Fibroblast of lung (primary cell): ENCODE measurements at regions not wholly inside any gene's neighbourhood (a gene's known extent, or its start where the extent isn't known, plus 50 kb on each side); places are given as distances from the start of the nearest gene placed in this dataset.

ENCODE experiments used
- DNase-seq, 2 donors: peaks; one replicate each; pipeline versions ENCODE4 v3.0.0 to v3.0.0-alpha.2; 2010; ENCODE audit warnings: low read depth in 2 of 2
- H2AFZ ChIP-seq: 2 replicates; pipeline ENCODE4 v1.5.1; 2012; ENCODE audit warnings: low read length, control low read depth, inconsistent platforms
- H3K27ac ChIP-seq: 2 replicates; pipeline ENCODE4 v1.5.1; 2011; ENCODE audit warnings: low read length, control low read depth; ENCODE audit not compliant: insufficient read depth
- H3K27me3 ChIP-seq: 2 replicates; pipeline ENCODE4 v1.5.1; 2011; ENCODE audit warnings: mild to moderate bottlenecking, low read length; ENCODE audit not compliant: control insufficient read depth, insufficient read depth
- H3K36me3 ChIP-seq: 2 replicates; pipeline ENCODE4 v1.5.1; 2011; ENCODE audit warnings: low read length; ENCODE audit not compliant: control insufficient read depth, insufficient read depth
- H3K4me1 ChIP-seq: 2 replicates; pipeline ENCODE4 v1.5.1; 2011; ENCODE audit warnings: low read length; ENCODE audit not compliant: control insufficient read depth, insufficient read depth; ENCODE audit errors: extremely low read depth
- H3K4me2 ChIP-seq: 2 replicates; pipeline ENCODE4 v1.5.1; 2011; ENCODE audit warnings: low read length, control low read depth; ENCODE audit not compliant: insufficient read depth; ENCODE audit errors: extremely low read depth
- H3K4me3 ChIP-seq, 4 experiments: fragments of 200-600 bp in 1 of 4; sonication (generic) in 1 of 4; replicated peaks in 1 of 4; 2 replicates each; pipeline ENCODE4 v1.5.1; 2011 to 2016; ENCODE audit warnings: low read length in 4 of 4, low read depth in 3 of 4, mild to moderate bottlenecking in 3 of 4, control low read depth in 2 of 4, inconsistent platforms in 1 of 4, mixed read lengths in 1 of 4; ENCODE audit not compliant: insufficient read depth in 1 of 4; ENCODE audit errors: control extremely low read depth in 1 of 4
- H3K79me2 ChIP-seq: 2 replicates; pipeline ENCODE4 v1.5.1; 2012; ENCODE audit warnings: mild to moderate bottlenecking, low read length, inconsistent platforms; ENCODE audit not compliant: control insufficient read depth, insufficient read depth
- H3K9ac ChIP-seq: 2 replicates; pipeline ENCODE4 v1.5.1; 2011; ENCODE audit warnings: mild to moderate bottlenecking, low read length, control low read depth; ENCODE audit not compliant: insufficient read depth
- H3K9me3 ChIP-seq: 2 replicates; pipeline ENCODE4 v1.5.1; 2012; ENCODE audit warnings: low read depth, low read length; ENCODE audit not compliant: control insufficient read depth, insufficient read depth
- H4K20me1 ChIP-seq: 2 replicates; pipeline ENCODE4 v1.5.1; 2011; ENCODE audit warnings: low read length; ENCODE audit not compliant: control insufficient read depth, insufficient read depth; ENCODE audit errors: extremely low read depth
- CTCF ChIP-seq, 2 donors: IDR thresholded peaks in 1 of 2; conservative IDR thresholded peaks in 1 of 2; 1 replicate in 1 of 2; 2 replicates in 1 of 2; pipeline ENCODE4 v1.5.1; 2011 to 2012; ENCODE audit warnings: low read length in 2 of 2, control low read depth in 1 of 2, inconsistent platforms in 1 of 2, low read depth in 1 of 2, mild to moderate bottlenecking in 1 of 2
- EZH2 ChIP-seq: IDR thresholded peaks from 2 replicates; pipeline ENCODE4 v1.5.1; 2012; ENCODE audit warnings: low read length, control low read depth, mild to moderate bottlenecking; ENCODE audit errors: missing control alignments

GRCh38 chr6:160912411-160912810 is 79.2 kb upstream of the MAP3K4 start:
- no peaks in the 10 kb centered on the region for H3K27me3 ChIP-seq
- TF ChIP-seq EZH2 = no peak
- no peak for TF ChIP-seq CTCF (conservative IDR thresholded peaks at IDR 0.05 in 1 of 2, IDR thresholded peaks at IDR 0.05 in 1 of 2; ENCODE audit: low read depth in 1 of 2, low read length in 2 of 2)
- no peak overlapping the region for H3K27ac ChIP-seq
- no peak for DNase-seq
- H3K4me3 ChIP-seq = no peak overlapping the region
- H3K4me2 ChIP-seq = no peak overlapping the region
- no peaks in the 10 kb centered on the region for H3K36me3 ChIP-seq
- no peak overlapping the region for H2AFZ ChIP-seq
- no peaks in the 10 kb centered on the region for H3K9me3 ChIP-seq
- H4K20me1 ChIP-seq = no peaks in the 10 kb centered on the region
- no peaks in the 10 kb centered on the region for H3K4me1 ChIP-seq
- no peak overlapping the region for H3K9ac ChIP-seq
- H3K79me2 ChIP-seq = no peaks in the 10 kb centered on the region

GRCh38 chr6:160917572-160917971 is 74.0 kb upstream of the MAP3K4 start:
- H4K20me1 ChIP-seq = no peaks in the 10 kb centered on the region
- H3K4me3 ChIP-seq = no peak overlapping the region
- H3K79me2 ChIP-seq = no peaks in the 10 kb centered on the region
- no peak overlapping the region for H2AFZ ChIP-seq
- no peak overlapping the region for H3K9ac ChIP-seq
- H3K27me3 ChIP-seq = no peaks in the 10 kb centered on the region
- DNase-seq = no peak
- H3K4me2 ChIP-seq = no peak overlapping the region
- no peaks in the 10 kb centered on the region for H3K4me1 ChIP-seq
- H3K36me3 ChIP-seq = no peaks in the 10 kb centered on the region
- no peak overlapping the region for H3K27ac ChIP-seq
- no peaks in the 10 kb centered on the region for H3K9me3 ChIP-seq
- TF ChIP-seq CTCF (conservative IDR thresholded peaks at IDR 0.05 in 1 of 2, IDR thresholded peaks at IDR 0.05 in 1 of 2; ENCODE audit: low read depth in 1 of 2, low read length in 2 of 2) (no peak), EZH2 (no peak)

- H3K4me1 ChIP-seq = no peaks in the 10 kb centered on the region
- no peaks in the 10 kb centered on the region for H3K9me3 ChIP-seq
- no peak overlapping the region for H3K9ac ChIP-seq
- peak; percentile 86 to 92 for DNase-seq
- no peaks in the 10 kb centered on the region for H3K79me2 ChIP-seq
- H3K4me3 ChIP-seq = no peak overlapping the region
- H3K36me3 ChIP-seq = no peaks in the 10 kb centered on the region
- H3K27me3 ChIP-seq = no peaks in the 10 kb centered on the region
- TF ChIP-seq EZH2 = no peak
- no peak for TF ChIP-seq CTCF (conservative IDR thresholded peaks at IDR 0.05 in 1 of 2, IDR thresholded peaks at IDR 0.05 in 1 of 2; ENCODE audit: low read depth in 1 of 2, low read length in 2 of 2)
- no peak overlapping the region for H2AFZ ChIP-seq
- H4K20me1 ChIP-seq = no peaks in the 10 kb centered on the region
- no peak overlapping the region for H3K4me2 ChIP-seq
- no peak overlapping the region for H3K27ac ChIP-seq
Measured at GRCh38 chr6:160919723-160920440, 71.7 kb upstream of the MAP3K4 start.
